Endothelial cell of umbilical vein (primary cell): ENCODE measurements at regions not wholly inside any gene's neighbourhood (a gene's known extent, or its start where the extent isn't known, plus 50 kb on each side); places are given as distances from the start of the nearest gene placed in this dataset.

Experiments
- BruUV-seq: library from RNA; stranded (reverse); fragments of 400-500 nt; replicated peaks from 2 replicates; lab custom pipeline; 2021; lab: Mats Ljungman, UMichigan
- CTCF ChIA-PET: fragments of 300-600, 350-600 bp; sonication (Branson Sonifier 250); formaldehyde crosslinking; loops from one replicate; lab custom pipeline; 2021; ENCODE audit warnings: antibody characterized with exemption, inconsistent platforms; lab: Charles Lee
- POLR2A ChIA-PET: fragments of 300-600, 350-600 bp; sonication (Branson Sonifier 250); formaldehyde crosslinking; loops from one replicate; lab custom pipeline; 2021; ENCODE audit warnings: antibody characterized with exemption, inconsistent platforms; lab: Charles Lee
- DNase-seq: peaks from one replicate; pipeline ENCODE4 v3.0.0-alpha.2; 2011; ENCODE audit warnings: low read depth, low spot score
- FAIRE-seq: peaks from 2 replicates; lab custom pipeline; 2011; peaks lifted over from hg19 to GRCh38; lab: Jason Lieb, UNC
- H2AFZ ChIP-seq: 2 replicates; pipeline ENCODE4 v1.6.0; 2012; ENCODE audit warnings: low read depth, low read length, control low read depth, inconsistent platforms
- H3K27ac ChIP-seq: 2 replicates; pipeline ENCODE4 v1.5.1; 2011; ENCODE audit warnings: low read depth, mild to moderate bottlenecking, control low read depth, low read length, moderate library complexity; ENCODE audit not compliant: insufficient read depth
- H3K27me3 ChIP-seq, 2 experiments: 2 replicates each; pipeline versions ENCODE4 v1.6.0 to v1.6.1; 2011; ENCODE audit warnings: low read length in 2 of 2, mixed read lengths in 1 of 2; ENCODE audit not compliant: control insufficient read depth in 2 of 2, insufficient read depth in 2 of 2
- H3K36me3 ChIP-seq, 2 experiments: 2 replicates in 1 of 2; 3 replicates in 1 of 2; pipeline ENCODE4 v1.5.1; 2011; ENCODE audit warnings: low read length in 2 of 2, mild to moderate bottlenecking in 1 of 2, moderate library complexity in 1 of 2; ENCODE audit not compliant: control insufficient read depth in 2 of 2, insufficient read depth in 2 of 2; ENCODE audit errors: extremely low read depth in 1 of 2
- H3K4me1 ChIP-seq: 3 replicates; pipeline ENCODE4 v1.5.1; 2011; ENCODE audit warnings: mild to moderate bottlenecking, low read length; ENCODE audit not compliant: control insufficient read depth, insufficient read depth; ENCODE audit errors: extremely low read depth
- H3K4me2 ChIP-seq: 2 replicates; pipeline ENCODE4 v1.6.1; 2011; ENCODE audit warnings: low read length, control low read depth, mixed read lengths; ENCODE audit not compliant: insufficient read depth
- H3K4me3 ChIP-seq, 3 experiments: fragments of 200-600 bp in 1 of 3; sonication (generic), shearing (Covaris generic) in 1 of 3; replicated peaks in 1 of 3; 2 replicates each; pipeline ENCODE4 v1.5.1; 2011 to 2016; ENCODE audit warnings: control low read depth in 3 of 3, low read length in 3 of 3, mild to moderate bottlenecking in 2 of 3, inconsistent platforms in 1 of 3, low read depth in 1 of 3, moderate library complexity in 1 of 3; ENCODE audit not compliant: insufficient read depth in 1 of 3
- H3K79me2 ChIP-seq: 2 replicates; pipeline ENCODE4 v1.6.0; 2012; ENCODE audit warnings: low read length, inconsistent platforms; ENCODE audit not compliant: control insufficient read depth, insufficient read depth
- H3K9ac ChIP-seq: replicated peaks from 2 replicates; pipeline ENCODE3; 2011; ENCODE audit warnings: low read length, control low read depth; ENCODE audit not compliant: insufficient read depth; ENCODE audit errors: extremely low read depth
- H3K9me1 ChIP-seq: replicated peaks from 3 replicates; pipeline ENCODE4 v1.6.0; 2011; ENCODE audit warnings: mild to moderate bottlenecking, low read length; ENCODE audit not compliant: control insufficient read depth, insufficient read depth; ENCODE audit errors: extremely low read depth
- H3K9me3 ChIP-seq: replicated peaks from 2 replicates; pipeline ENCODE4 v1.5.1; 2012; ENCODE audit warnings: low read length, inconsistent platforms; ENCODE audit not compliant: control insufficient read depth, insufficient read depth
- H4K20me1 ChIP-seq: replicated peaks from 2 replicates; pipeline ENCODE3; 2011; ENCODE audit warnings: mild to moderate bottlenecking, low read length; ENCODE audit not compliant: control insufficient read depth, insufficient read depth; ENCODE audit errors: extremely low read depth
- CTCF ChIP-seq, 2 donors: IDR thresholded peaks; 1 replicate in 1 of 2; 2 replicates in 1 of 2; pipeline ENCODE4 v1.5.1; 2011; ENCODE audit warnings: low read length in 2 of 2, mild to moderate bottlenecking in 2 of 2, moderate library complexity in 2 of 2, control low read depth in 1 of 2, inconsistent platforms in 1 of 2, low read depth in 1 of 2; ENCODE audit not compliant: insufficient read depth in 1 of 2; ENCODE audit errors: extremely low read depth in 1 of 2
- EZH2 ChIP-seq: IDR thresholded peaks from 2 replicates; pipeline ENCODE4 v1.6.1; 2012; ENCODE audit warnings: borderline replicate concordance, low read depth, mild to moderate bottlenecking, moderate library complexity, low read length, inconsistent platforms; ENCODE audit not compliant: severe bottlenecking
- FOS ChIP-seq: IDR thresholded peaks from 2 replicates; pipeline ENCODE4 v1.6.1; 2011; ENCODE audit warnings: mild to moderate bottlenecking, low read length, moderate library complexity, borderline replicate concordance; ENCODE audit not compliant: insufficient read depth
- GATA2 ChIP-seq: IDR thresholded peaks from 2 replicates; pipeline ENCODE4 v1.7.0; 2011; ENCODE audit warnings: low read depth, mild to moderate bottlenecking, moderate library complexity, mixed read lengths, low read length; ENCODE audit not compliant: insufficient read length, insufficient read depth
- JUN ChIP-seq: IDR thresholded peaks from 2 replicates; pipeline ENCODE4 v1.6.1; 2011; ENCODE audit warnings: borderline replicate concordance, low read depth; ENCODE audit not compliant: insufficient read length, insufficient read depth
- MAX ChIP-seq: IDR thresholded peaks from 2 replicates; pipeline ENCODE4 v1.6.1; 2011; ENCODE audit not compliant: insufficient read depth, insufficient read length
- MYC ChIP-seq: IDR thresholded peaks from one replicate; pipeline ENCODE4 v1.6.1; 2011; ENCODE audit warnings: mild to moderate bottlenecking, low read depth, low read length
- POLR2A ChIP-seq: IDR thresholded peaks from 2 replicates; pipeline ENCODE4 v1.6.1; 2012; ENCODE audit warnings: low read depth, mild to moderate bottlenecking, control low read depth, low read length
- POLR2AphosphoS5 ChIP-seq: IDR thresholded peaks from 2 replicates; pipeline ENCODE4 v1.6.1; 2012; ENCODE audit warnings: low read depth, mild to moderate bottlenecking, control low read depth, low read length, moderate library complexity; ENCODE audit not compliant: insufficient read depth
- dilution Hi-C: fragments of 300-500 bp; cut with MboI; formaldehyde crosslinking; loops from one replicate; pipeline ENCODE4 v1.15.0; 2019; ENCODE audit warnings: low sequenced_read_pairs; ENCODE audit not compliant: extremely low pct_ligation_motif_present
- intact Hi-C: fragments of 100-400 bp; cut with micrococcal nuclease; formaldehyde crosslinking; loops from one replicate; pipeline ENCODE4 v1.10.0; 2022

- Histone ChIP-seq H3K9me3 (no peaks in the 10 kb centered on the region), H3K9ac (no peak overlapping the region), H4K20me1 (no peaks in the 10 kb centered on the region), H3K4me2 (no peak overlapping the region), H2AFZ (no peak overlapping the region), H3K27ac (no peak overlapping the region), H3K4me1 (no peaks in the 10 kb centered on the region), H3K79me2 (no peaks in the 10 kb centered on the region), H3K9me1 (no peaks in the 10 kb centered on the region), H3K36me3 (no peaks in the 10 kb centered on the region), H3K4me3 (no peak overlapping the region), H3K27me3 (no peaks in the 10 kb centered on the region)
- dilution Hi-C loops (no loop called here), intact Hi-C loops (no loop called here)
- TF ChIP-seq GATA2 = no peak
- POLR2A ChIA-PET = no interaction called here
- BruUV-seq = no TSS peak
- DNase-seq (no peak), FAIRE-seq (no peak)
- CTCF ChIA-PET = no interaction called here
These were observed 577.2 kb upstream of the EDIL3 start for GRCh38 chr5:84961903-84962302.

- Histone ChIP-seq H4K20me1 (no peaks in the 10 kb centered on the region), H3K36me3 (no peaks in the 10 kb centered on the region), H3K4me3 (no peak overlapping the region), H3K9me3 (no peaks in the 10 kb centered on the region), H3K27ac (no peak overlapping the region), H3K4me2 (no peak overlapping the region), H3K4me1 (no peaks in the 10 kb centered on the region), H3K9ac (no peak overlapping the region), H2AFZ (no peak overlapping the region), H3K79me2 (no peaks in the 10 kb centered on the region), H3K27me3 (no peaks in the 10 kb centered on the region), H3K9me1 (no peaks in the 10 kb centered on the region)
- CTCF ChIA-PET = no interaction called here
- BruUV-seq = no TSS peak
- TF ChIP-seq MYC (no peak), EZH2 (no peak), JUN (no peak), POLR2A (no peak), FOS (no peak), MAX (no peak), CTCF (IDR thresholded peaks at IDR 0.05; ENCODE audit: extremely low read depth in 1 of 2, insufficient read depth in 1 of 2, low read depth in 1 of 2, low read length in 2 of 2) (no peak), GATA2 (no peak), POLR2AphosphoS5 (no peak)
- DNase-seq = no peak
- POLR2A ChIA-PET = no interaction called here
- no peak for FAIRE-seq
- dilution Hi-C loops (no loop called here), intact Hi-C loops (no loop called here)
These were observed 598.4 kb upstream of the EDIL3 start for GRCh38 chr5:84983093-84983492.
